ENCODE measurements at regions not wholly inside any gene's neighbourhood (a gene's known extent, or its start where the extent isn't known, plus 50 kb on each side); places are given as distances from the start of the nearest gene placed in this dataset.

DNA sequence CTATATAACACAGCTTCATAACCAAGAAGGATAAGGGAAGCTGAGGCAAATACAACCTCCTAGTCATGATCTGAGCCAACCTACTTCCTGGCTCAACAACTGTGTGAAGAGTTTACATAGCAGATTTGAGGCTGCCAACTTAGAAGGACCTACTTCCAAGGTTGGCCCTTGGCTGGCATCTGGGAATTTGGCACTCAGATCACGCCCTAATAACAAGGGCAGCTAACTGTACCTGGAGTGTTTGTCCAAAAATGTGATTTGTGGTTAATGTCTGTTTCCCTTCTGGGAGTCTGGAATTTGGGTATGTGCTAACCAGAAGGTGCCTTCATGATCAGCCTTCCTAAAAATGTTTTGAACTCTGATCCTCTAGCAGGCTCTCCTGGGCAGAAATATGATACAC, 287.2 kb downstream of the CAAP1 start:
- ATAC-seq = no peak
- H3K36me3 ChIP-seq (ENCODE audit: insufficient read depth in 1 of 2, low read depth in 1 of 2) = no peaks in the 10 kb centered on the region
- H3K4me1 ChIP-seq = no peaks in the 10 kb centered on the region
- no peak for TF ChIP-seq CTCF (IDR thresholded peaks at IDR 0.05)
- H3K27me3 ChIP-seq (ENCODE audit: insufficient read depth in 3 of 3, low read length in 2 of 3) = no peaks in the 10 kb centered on the region
- DNase-seq = no peak
- 35 to 60% (median 48%) methylated on average over 1 of the region's 1 CpG for WGBS, 3 donors
- no peaks in the 10 kb centered on the region for H3K9me3 ChIP-seq
- H3K27ac ChIP-seq = no peak overlapping the region
- intact Hi-C loops (cut with DNase I) = no loop called here
- no peak overlapping the region for H3K4me3 ChIP-seq

DNA sequence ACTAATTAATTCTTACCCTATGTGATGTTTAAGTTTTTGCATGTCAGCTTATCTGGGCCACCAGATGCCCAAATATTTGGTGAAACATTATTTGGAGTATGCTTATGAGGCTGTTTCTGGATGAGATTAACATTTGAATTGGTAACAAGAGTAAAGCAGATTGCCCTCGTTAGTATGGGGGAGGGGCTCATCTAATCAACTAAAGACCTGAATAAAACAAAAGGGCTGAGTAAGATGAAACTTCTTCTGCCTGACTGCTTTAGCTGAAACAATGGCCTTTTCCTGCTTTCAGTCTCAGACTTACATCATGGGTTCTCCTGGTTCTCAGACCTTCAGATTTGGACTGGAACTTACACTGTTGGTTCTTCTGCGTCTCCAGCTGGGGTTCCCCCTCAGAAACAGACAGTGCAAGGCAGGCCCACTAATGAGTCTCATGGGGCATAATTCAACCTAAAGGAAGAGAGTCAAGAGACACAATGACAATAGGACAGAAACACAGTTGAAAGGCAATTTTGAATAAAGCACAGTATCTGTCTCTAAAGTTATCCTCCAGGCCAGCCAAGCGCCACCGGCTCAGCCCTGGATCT, 288.4 kb downstream of the CAAP1 start:
- no peak for TF ChIP-seq CTCF (IDR thresholded peaks at IDR 0.05)
- ATAC-seq = no peak
- Histone ChIP-seq H3K36me3 (ENCODE audit: insufficient read depth in 1 of 2, low read depth in 1 of 2) (no peaks in the 10 kb centered on the region), H3K4me3 (no peak overlapping the region), H3K27me3 (ENCODE audit: insufficient read depth in 3 of 3, low read length in 2 of 3) (no peaks in the 10 kb centered on the region), H3K27ac (no peak overlapping the region), H3K9me3 (no peaks in the 10 kb centered on the region), H3K4me1 (no peaks in the 10 kb centered on the region)
- intact Hi-C loops (cut with DNase I) = no loop called here
- DNase-seq = no peak
- 66 to 70% (median 66%) methylated on average over 4 of the region's 4 CpGs for WGBS, 3 donors

DNA sequence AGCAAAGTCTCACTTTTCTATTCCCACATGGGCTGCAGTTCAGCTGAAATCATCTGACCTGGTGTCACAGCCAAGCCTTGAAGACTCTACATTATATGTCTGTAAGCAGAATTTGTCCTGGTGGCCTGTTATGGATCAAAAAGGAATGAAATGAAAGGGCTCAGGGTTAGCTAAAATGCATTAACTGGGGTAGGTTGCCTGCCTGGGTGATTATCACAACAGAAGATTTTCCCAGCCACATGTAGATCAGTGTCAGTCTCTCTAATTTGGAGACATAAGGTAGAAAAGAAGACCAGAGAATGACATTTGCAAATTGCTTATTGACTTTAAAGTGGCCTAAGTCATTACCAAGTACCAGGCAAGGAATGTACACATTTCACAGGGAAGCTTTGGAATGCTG, 289.0 kb downstream of the CAAP1 start:
- Histone ChIP-seq H3K4me1 (no peaks in the 10 kb centered on the region), H3K27ac (no peak overlapping the region), H3K4me3 (no peak overlapping the region), H3K36me3 (ENCODE audit: insufficient read depth in 1 of 2, low read depth in 1 of 2) (no peaks in the 10 kb centered on the region), H3K9me3 (no peaks in the 10 kb centered on the region), H3K27me3 (ENCODE audit: insufficient read depth in 3 of 3, low read length in 2 of 3) (no peaks in the 10 kb centered on the region)
- no peak for TF ChIP-seq CTCF (IDR thresholded peaks at IDR 0.05)
- DNase-seq (no peak), ATAC-seq (no peak)
- intact Hi-C loops (cut with DNase I) = no loop called here

GRCh38 chr9:26597542-26598149, 295.0 kb downstream of the CAAP1 start:
- TF ChIP-seq CTCF (IDR thresholded peaks at IDR 0.05) = no peak
- ATAC-seq (no peak), DNase-seq (no peak)
- Histone ChIP-seq H3K4me3 (no peak overlapping the region), H3K36me3 (ENCODE audit: insufficient read depth in 1 of 2, low read depth in 1 of 2) (no peaks in the 10 kb centered on the region), H3K27me3 (ENCODE audit: insufficient read depth in 3 of 3, low read length in 2 of 3) (no peaks in the 10 kb centered on the region), H3K9me3 (no peaks in the 10 kb centered on the region), H3K27ac (no peak overlapping the region), H3K4me1 (no peaks in the 10 kb centered on the region)
- WGBS, 3 donors = 65 to 82% (median 79%) methylated on average over 5 of the region's 5 CpGs
- intact Hi-C loops (cut with DNase I) = loop anchor here in 1 of 2 donors (10.0 kb wide), 1 partner anchor 57 kb away; no protein-coding TSS in a partner anchor

DNA sequence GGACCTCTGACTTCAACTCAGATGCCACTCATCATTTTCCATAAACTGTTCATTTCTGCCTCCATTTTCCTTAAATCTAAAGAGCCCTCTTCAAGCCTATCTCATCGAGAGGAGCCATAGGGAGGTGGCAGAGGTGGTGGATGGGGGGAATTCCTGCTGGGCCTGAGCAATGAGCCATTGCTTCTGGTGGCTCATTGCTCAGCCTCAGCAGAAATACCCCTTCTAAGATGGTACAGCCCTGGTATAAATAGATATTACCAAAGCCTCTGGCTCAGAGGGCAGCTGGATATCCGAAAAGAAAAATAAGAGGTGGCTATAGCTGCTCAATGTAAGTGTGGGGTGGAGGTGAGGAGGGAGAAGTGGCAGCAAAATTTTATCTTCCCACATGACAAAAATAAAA, 313.5 kb downstream of the CAAP1 start:
- TF ChIP-seq CTCF (IDR thresholded peaks at IDR 0.05) = no peak
- Histone ChIP-seq H3K27me3 (ENCODE audit: insufficient read depth in 3 of 3, low read length in 2 of 3) (no peaks in the 10 kb centered on the region), H3K4me1 (no peaks in the 10 kb centered on the region), H3K36me3 (ENCODE audit: insufficient read depth in 1 of 2, low read depth in 1 of 2) (no peaks in the 10 kb centered on the region), H3K4me3 (no peak overlapping the region), H3K27ac (no peak overlapping the region), H3K9me3 (no peaks in the 10 kb centered on the region)
- intact Hi-C loops (cut with DNase I) = no loop called here
- 32 to 42% (median 33%) methylated on average over 2 of the region's 2 CpGs for WGBS, 3 donors
- ATAC-seq = no peak
- no peak for DNase-seq

All from psoas muscle (tissue), 7 donors.